K562 (cell line): ENCODE measurements at regions not wholly inside any gene's neighbourhood (a gene's known extent, or its start where the extent isn't known, plus 50 kb on each side); places are given as distances from the start of the nearest gene placed in this dataset.

ENCODE experiments used
- ATAC-seq: fragments of 200-7000 bp; cut with Tn5 transposase; 3 replicates; pipeline ENCODE4 v1.9.1; 2020; ENCODE audit warnings: moderate library complexity
- BruUV-seq: library from RNA; stranded (reverse); fragments of 400-500 nt; replicated peaks from 2 replicates; lab custom pipeline; 2021; lab: Mats Ljungman, UMichigan
- CTCF ChIA-PET: fragments of 300-600 bp; formaldehyde crosslinking; extraction: SDS; loops from one replicate; lab custom pipeline; 2021; ENCODE audit warnings: low intra/inter-chr PET ratio; lab: Yijun Ruan, JAX
- POLR2A ChIA-PET: fragments of 300-600, 350-650 bp; sonication (Branson Sonifier 250); formaldehyde crosslinking; extraction: SDS; loops from one replicate; lab custom pipeline; 2021; ENCODE audit warnings: antibody characterized with exemption, inconsistent platforms; lab: Yijun Ruan, JAX
- DNase-seq, 4 experiments: peaks; one replicate each; pipeline versions ENCODE4 v3.0.0 to v3.0.0-alpha.2; 2011 to 2018; ENCODE audit warnings: low spot score in 3 of 4, mixed read lengths in 3 of 4; ENCODE audit errors: extremely low read depth in 1 of 4
- FAIRE-seq: peaks from 2 replicates; lab custom pipeline; 2011; peaks lifted over from hg19 to GRCh38; lab: Jason Lieb, UNC
- H2AFZ ChIP-seq: 2 replicates; pipeline ENCODE4 v1.6.0; 2011; ENCODE audit warnings: low read depth, low read length, control low read depth, inconsistent platforms
- H3K27ac ChIP-seq: fragments of 200-600 bp; 3 replicates; pipeline ENCODE4 v1.8.0; 2011; ENCODE audit warnings: low read depth, mild to moderate bottlenecking, control low read depth, inconsistent platforms, low read length, moderate library complexity, mixed read lengths; ENCODE audit errors: extremely low read depth
- H3K27me3 ChIP-seq, 2 experiments: fragments of 300-600 bp in 1 of 2; 2 replicates in 1 of 2; 3 replicates in 1 of 2; pipeline versions ENCODE4 v1.6.0 to v1.8.0; 2011; ENCODE audit warnings: inconsistent platforms in 2 of 2, low read length in 2 of 2, mild to moderate bottlenecking in 1 of 2, mixed read lengths in 1 of 2, moderate library complexity in 1 of 2; ENCODE audit not compliant: control insufficient read depth in 2 of 2, insufficient read depth in 2 of 2
- H3K36me3 ChIP-seq: fragments of 300-600 bp; 3 replicates; pipeline ENCODE4 v1.8.0; 2011; ENCODE audit warnings: mild to moderate bottlenecking, low read length, inconsistent platforms; ENCODE audit not compliant: control insufficient read depth, insufficient read depth
- H3K4me1 ChIP-seq, 2 experiments: fragments of 200-600 bp in 1 of 2; replicated peaks in 1 of 2; 2 replicates in 1 of 2; 3 replicates in 1 of 2; pipeline versions ENCODE4 v1.5.1 to v1.8.0; 2011; ENCODE audit warnings: inconsistent platforms in 2 of 2, low read length in 2 of 2, mild to moderate bottlenecking in 1 of 2, mixed read lengths in 1 of 2, moderate library complexity in 1 of 2; ENCODE audit not compliant: control insufficient read depth in 2 of 2, insufficient read depth in 2 of 2
- H3K4me2 ChIP-seq: 2 replicates; pipeline ENCODE4 v1.6.1; 2011; ENCODE audit warnings: low read length, control low read depth, inconsistent platforms, mixed read lengths; ENCODE audit not compliant: insufficient read depth
- H3K4me3 ChIP-seq: fragments of 200-600 bp; sonication (generic), shearing (Covaris generic); 2 replicates; pipeline ENCODE4 v1.5.1; 2016; ENCODE audit warnings: control low read depth, inconsistent platforms
- H3K79me2 ChIP-seq: fragments of 200-600 bp; 3 replicates; pipeline ENCODE4 v1.8.0; 2011; ENCODE audit warnings: low read length, inconsistent platforms; ENCODE audit not compliant: control insufficient read depth, insufficient read depth
- H3K9ac ChIP-seq, 2 experiments: 2 replicates each; pipeline versions ENCODE4 v1.6.0 to v1.6.1; 2011; ENCODE audit warnings: low read depth in 2 of 2, low read length in 2 of 2, control low read depth in 1 of 2, inconsistent platforms in 1 of 2, mild to moderate bottlenecking in 1 of 2, mixed read lengths in 1 of 2; ENCODE audit not compliant: insufficient read depth in 1 of 2
- H3K9me1 ChIP-seq: one replicate; pipeline ENCODE4 v1.6.0; 2011; ENCODE audit warnings: inconsistent platforms, mild to moderate bottlenecking, low read length, moderate library complexity; ENCODE audit not compliant: control insufficient read depth, insufficient read depth
- H3K9me3 ChIP-seq: replicated peaks from 2 replicates; pipeline ENCODE4 v1.5.1; 2011; ENCODE audit warnings: low read depth, low read length, inconsistent platforms; ENCODE audit not compliant: control insufficient read depth, insufficient read depth
- H4K20me1 ChIP-seq: replicated peaks from 2 replicates; pipeline ENCODE4 v1.6.1; 2011; ENCODE audit warnings: low read length, inconsistent platforms, mixed read lengths; ENCODE audit not compliant: control insufficient read depth, insufficient read depth
- DACH1 ChIP-seq: fragments of 450-650 bp; IDR thresholded peaks from 2 replicates; pipeline ENCODE4 v1.6.1; 2018; ENCODE audit not compliant: partially characterized antibody
- NFIX ChIP-seq: fragments of 250-450 bp; sonication (Bioruptor Pico); IDR thresholded peaks from 2 replicates; pipeline ENCODE4 v1.4.0; 2020; ENCODE audit warnings: low read depth, mild to moderate bottlenecking, moderate library complexity
- RBFOX2 ChIP-seq: fragments of 200-400 bp; formaldehyde crosslinking; IDR thresholded peaks from 2 replicates; pipeline ENCODE4 v1.6.1; 2017; ENCODE audit warnings: low read depth, mild to moderate bottlenecking, low read length, moderate library complexity
- TARDBP ChIP-seq: fragments of 450-650 bp; IDR thresholded peaks from 2 replicates; pipeline ENCODE4 v1.6.1; 2016
- TOE1 ChIP-seq, 2 experiments: fragments of 450-650 bp in 1 of 2; sonication (generic) in 1 of 2; formaldehyde crosslinking in 1 of 2; IDR thresholded peaks; 2 replicates each; pipeline versions ENCODE4 v1.7.1 to v1.8.0; 2016 to 2022; ENCODE audit warnings: borderline replicate concordance in 2 of 2, mild to moderate bottlenecking in 2 of 2, antibody characterized with exemption in 1 of 2, inconsistent platforms in 1 of 2, low read depth in 1 of 2, missing genetic modification reagents in 1 of 2, moderate library complexity in 1 of 2
- ZZZ3 ChIP-seq: fragments of 450-650 bp; IDR thresholded peaks from 2 replicates; pipeline ENCODE4 v1.6.1; 2016; ENCODE audit warnings: antibody characterized with exemption, mild to moderate bottlenecking, moderate library complexity
- WGBS: fragments of 100-300 bp; shearing (Covaris generic); methylation state at CpG from one replicate; pipeline ENCODE4 v1.1.6; 2016; ENCODE audit warnings: low coverage, mixed read lengths; ENCODE audit not compliant: insufficient coverage; ENCODE audit errors: missing lambda C conversion rate; 5-methylcytosine and 5-hydroxymethylcytosine counted together
- in situ Hi-C: fragments of 300-500 bp; cut with MboI; formaldehyde crosslinking; loops from 4 replicates; pipeline ENCODE4 v1.15.0; 2018; ENCODE audit warnings: inconsistent platforms, mixed read lengths
- intact Hi-C: fragments of 100-400 bp; cut with micrococcal nuclease; formaldehyde crosslinking; loops from 2 replicates; pipeline ENCODE4 v1.14.2; 2022

- H3K9me1 ChIP-seq: no peaks in the 10 kb centered on the region
- H3K27me3 ChIP-seq: no peaks in the 10 kb centered on the region
- H3K4me3 ChIP-seq: no peak overlapping the region
- H3K4me1 ChIP-seq: no peaks in the 10 kb centered on the region
- in situ Hi-C loops: no loop called here
- no TSS peak for BruUV-seq
- 0% methylated on average over 3 of the region's 3 CpGs for WGBS
- ATAC-seq (no peak), DNase-seq (no peak)
- CTCF ChIA-PET: no interaction called here
- H2AFZ ChIP-seq: no peak overlapping the region
- no peak overlapping the region for H3K9ac ChIP-seq
- TF ChIP-seq NFIX (CRISPR knock-in tag): no peak
- TF ChIP-seq, all 486 proteins: peak for 0
- Histone ChIP-seq H3K79me2 (no peaks in the 10 kb centered on the region), H3K27ac (no peak overlapping the region), H3K9me3 (no peaks in the 10 kb centered on the region), H3K36me3 (no peaks in the 10 kb centered on the region), H4K20me1 (no peaks in the 10 kb centered on the region), H3K4me2 (no peak overlapping the region)
- POLR2A ChIA-PET: no interaction called here
- FAIRE-seq: no peak
- intact Hi-C loops: no loop called here
Measured at GRCh38 chr13:87057807-87058520, 613.2 kb upstream of the SLITRK5 start.

- Histone ChIP-seq H3K4me1 (no peaks in the 10 kb centered on the region), H3K36me3 (no peaks in the 10 kb centered on the region), H3K9me1 (no peaks in the 10 kb centered on the region), H3K27ac (no peak overlapping the region), H3K4me2 (no peak overlapping the region), H3K27me3 (no peaks in the 10 kb centered on the region), H3K4me3 (no peak overlapping the region), H4K20me1 (no peaks in the 10 kb centered on the region), H2AFZ (no peak overlapping the region), H3K79me2 (no peaks in the 10 kb centered on the region), H3K9me3 (no peaks in the 10 kb centered on the region), H3K9ac (no peak overlapping the region)
- no TSS peak for BruUV-seq
- in situ Hi-C loops: no loop called here
- ATAC-seq: no peak
- intact Hi-C loops: no loop called here
- TF ChIP-seq DACH1 (no peak), TOE1 (IDR thresholded peaks at IDR 0.05; ENCODE audit: borderline replicate concordance) (no peak), TOE1 (CRISPR knock-in tag; IDR thresholded peaks at IDR 0.05; ENCODE audit: borderline replicate concordance, low read depth) (no peak), TARDBP (no peak), RBFOX2 (no peak), ZZZ3 (no peak)
- no peak for FAIRE-seq
- ChIA-PET POLR2A (no interaction called here), CTCF (no interaction called here)
- 0% methylated on average over 4 of the region's 5 CpGs for WGBS
- DNase-seq: no peak
Measured at GRCh38 chr13:87058786-87059329, 612.3 kb upstream of the SLITRK5 start.
